ENCODE measurements at regions not wholly inside any gene's neighbourhood (a gene's known extent, or its start where the extent isn't known, plus 50 kb on each side); places are given as distances from the start of the nearest gene placed in this dataset.

GRCh38 chr21:25005388-25005787, 601.9 kb downstream of the MRPL39 start:
- no peak for DNase-seq (ENCODE audit: low spot score)
- intact Hi-C loops (cut with DNase I), result no loop called here
- ATAC-seq, result no peak

GRCh38 chr21:25002676-25003075, 604.6 kb downstream of the MRPL39 start:
- intact Hi-C loops (cut with DNase I), result no loop called here
- ATAC-seq (no peak), DNase-seq (ENCODE audit: low spot score) (no peak)

GRCh38 chr21:24995216-24995615, 612.1 kb downstream of the MRPL39 start:
- intact Hi-C loops (cut with DNase I), result no loop called here
- DNase-seq (ENCODE audit: low spot score) (no peak), ATAC-seq (no peak)

- intact Hi-C loops (cut with DNase I), result no loop called here
- ATAC-seq (no peak), DNase-seq (ENCODE audit: low spot score) (no peak)
Observed at GRCh38 chr21:24994717-24995116, 612.6 kb downstream of the MRPL39 start.

- intact Hi-C loops (cut with DNase I), result no loop called here
- DNase-seq (ENCODE audit: low spot score) (no peak), ATAC-seq (no peak)
Observed at GRCh38 chr21:24989516-24989915, 617.8 kb downstream of the MRPL39 start.

- intact Hi-C loops (cut with DNase I), result no loop called here
- no peak for ATAC-seq
- DNase-seq (ENCODE audit: low spot score), result no peak
Observed at GRCh38 chr21:24988941-24989340, 618.3 kb downstream of the MRPL39 start.

- no peak for ATAC-seq
- no peak for DNase-seq (ENCODE audit: low spot score)
- intact Hi-C loops (cut with DNase I), result no loop called here
Observed at GRCh38 chr21:24976238-24976637, 631.0 kb downstream of the MRPL39 start.

- intact Hi-C loops (cut with DNase I), result no loop called here
- ATAC-seq, result no peak
Observed at GRCh38 chr21:24969068-24969467, 638.2 kb downstream of the MRPL39 start.

GRCh38 chr21:24955275-24955961, 651.9 kb downstream of the MRPL39 start:
- DNase-seq (ENCODE audit: low spot score) (no peak), ATAC-seq (no peak)
- intact Hi-C loops (cut with DNase I), result no loop called here

More at GRCh38 chr21:24969068-24969467, 638.2 kb downstream of the MRPL39 start:
- DNase-seq (ENCODE audit: low spot score), result no peak

- DNase-seq (ENCODE audit: low spot score) (no peak), ATAC-seq (no peak)
- intact Hi-C loops (cut with DNase I), result no loop called here
Observed at GRCh38 chr21:24948186-24948585, 659.1 kb downstream of the MRPL39 start.

- ATAC-seq, result no peak
- intact Hi-C loops (cut with DNase I), result no loop called here
- DNase-seq (ENCODE audit: low spot score), result no peak
Observed at GRCh38 chr21:24945910-24946309, 661.4 kb downstream of the MRPL39 start.

- intact Hi-C loops (cut with DNase I), result no loop called here
- ATAC-seq, result no peak
- no peak for DNase-seq (ENCODE audit: low spot score)
Observed at GRCh38 chr21:24941316-24942185, 665.7 kb downstream of the MRPL39 start.

- DNase-seq (ENCODE audit: low spot score) (no peak), ATAC-seq (no peak)
- intact Hi-C loops (cut with DNase I), result no loop called here
Observed at GRCh38 chr21:24939291-24939690, 668.0 kb downstream of the MRPL39 start.

GRCh38 chr21:24938573-24938972, 668.7 kb downstream of the MRPL39 start:
- ATAC-seq, result no peak
- DNase-seq (ENCODE audit: low spot score), result no peak

GRCh38 chr21:24935991-24936390, 671.3 kb downstream of the MRPL39 start:
- no peak for DNase-seq (ENCODE audit: low spot score)
- ATAC-seq, result no peak
- intact Hi-C loops (cut with DNase I), result no loop called here

More at GRCh38 chr21:24938573-24938972, 668.7 kb downstream of the MRPL39 start:
- intact Hi-C loops (cut with DNase I), result no loop called here

GRCh38 chr21:24910591-24910990, 696.7 kb downstream of the MRPL39 start:
- DNase-seq (ENCODE audit: low spot score), result no peak
- intact Hi-C loops (cut with DNase I), result no loop called here
- ATAC-seq, result no peak

GRCh38 chr21:24903994-24904635, 703.2 kb downstream of the MRPL39 start:
- no peak for DNase-seq (ENCODE audit: low spot score)
- no peak for ATAC-seq
- intact Hi-C loops (cut with DNase I), result no loop called here

- ATAC-seq (no peak), DNase-seq (ENCODE audit: low spot score) (no peak)
- intact Hi-C loops (cut with DNase I), result no loop called here
Observed at GRCh38 chr21:24899138-24899537, 708.1 kb downstream of the MRPL39 start.

- intact Hi-C loops (cut with DNase I), result no loop called here
- DNase-seq (ENCODE audit: low spot score), result no peak
Observed at GRCh38 chr21:24897883-24898282, 709.4 kb downstream of the MRPL39 start.

GRCh38 chr21:24896735-24897124, 710.6 kb downstream of the MRPL39 start:
- no peak for DNase-seq (ENCODE audit: low spot score)
- no peak for ATAC-seq
- intact Hi-C loops (cut with DNase I), result no loop called here

More at GRCh38 chr21:24897883-24898282, 709.4 kb downstream of the MRPL39 start:
- ATAC-seq, result no peak
